ENCODE measurements at regions not wholly inside any gene's neighbourhood (a gene's known extent, or its start where the extent isn't known, plus 50 kb on each side); places are given as distances from the start of the nearest gene placed in this dataset.

- no peak for TF ChIP-seq CTCF (IDR thresholded peaks at IDR 0.05)
- no peak for TF ChIP-seq EP300 (IDR thresholded peaks at IDR 0.05; ENCODE audit: borderline replicate concordance in 1 of 2, low read depth in 1 of 2, low read length in 1 of 2)
- no peak for TF ChIP-seq NFIC (IDR thresholded peaks at IDR 0.05; ENCODE audit: borderline replicate concordance)
- TF ChIP-seq, protein P1, sequence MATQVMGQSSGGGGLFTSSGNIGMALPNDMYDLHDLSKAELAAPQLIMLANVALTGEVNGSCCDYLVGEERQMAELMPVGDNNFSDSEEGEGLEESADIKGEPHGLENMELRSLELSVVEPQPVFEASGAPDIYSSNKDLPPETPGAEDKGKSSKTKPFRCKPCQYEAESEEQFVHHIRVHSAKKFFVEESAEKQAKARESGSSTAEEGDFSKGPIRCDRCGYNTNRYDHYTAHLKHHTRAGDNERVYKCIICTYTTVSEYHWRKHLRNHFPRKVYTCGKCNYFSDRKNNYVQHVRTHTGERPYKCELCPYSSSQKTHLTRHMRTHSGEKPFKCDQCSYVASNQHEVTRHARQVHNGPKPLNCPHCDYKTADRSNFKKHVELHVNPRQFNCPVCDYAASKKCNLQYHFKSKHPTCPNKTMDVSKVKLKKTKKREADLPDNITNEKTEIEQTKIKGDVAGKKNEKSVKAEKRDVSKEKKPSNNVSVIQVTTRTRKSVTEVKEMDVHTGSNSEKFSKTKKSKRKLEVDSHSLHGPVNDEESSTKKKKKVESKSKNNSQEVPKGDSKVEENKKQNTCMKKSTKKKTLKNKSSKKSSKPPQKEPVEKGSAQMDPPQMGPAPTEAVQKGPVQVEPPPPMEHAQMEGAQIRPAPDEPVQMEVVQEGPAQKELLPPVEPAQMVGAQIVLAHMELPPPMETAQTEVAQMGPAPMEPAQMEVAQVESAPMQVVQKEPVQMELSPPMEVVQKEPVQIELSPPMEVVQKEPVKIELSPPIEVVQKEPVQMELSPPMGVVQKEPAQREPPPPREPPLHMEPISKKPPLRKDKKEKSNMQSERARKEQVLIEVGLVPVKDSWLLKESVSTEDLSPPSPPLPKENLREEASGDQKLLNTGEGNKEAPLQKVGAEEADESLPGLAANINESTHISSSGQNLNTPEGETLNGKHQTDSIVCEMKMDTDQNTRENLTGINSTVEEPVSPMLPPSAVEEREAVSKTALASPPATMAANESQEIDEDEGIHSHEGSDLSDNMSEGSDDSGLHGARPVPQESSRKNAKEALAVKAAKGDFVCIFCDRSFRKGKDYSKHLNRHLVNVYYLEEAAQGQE (IDR thresholded peaks at IDR 0.05; ENCODE audit: low read depth, low read length), result no peak
- TF ChIP-seq IRF3 (IDR thresholded peaks at IDR 0.05; ENCODE audit: low read depth, low read length), result no peak
- TF ChIP-seq RFX5 (IDR thresholded peaks at IDR 0.05; ENCODE audit: low read length), result no peak
- no peak for TF ChIP-seq RAD21 (IDR thresholded peaks at IDR 0.05; ENCODE audit: low read length)
- no peak for TF ChIP-seq NRF1 (IDR thresholded peaks at IDR 0.05; ENCODE audit: low read depth, low read length)
- TF ChIP-seq SMC3 (IDR thresholded peaks at IDR 0.05; ENCODE audit: low read depth, low read length), result no peak
- no peak for TF ChIP-seq POLR2AphosphoS5 (IDR thresholded peaks at IDR 0.05; ENCODE audit: low read depth, low read length)
Observed at GRCh38 chr6:133730881-133731280, 158.0 kb upstream of the TCF21 start.
